H1 (cell line): ENCODE measurements at regions not wholly inside any gene's neighbourhood (a gene's known extent, or its start where the extent isn't known, plus 50 kb on each side); places are given as distances from the start of the nearest gene placed in this dataset.

ENCODE experiments used
- NANOG ChIP-seq: IDR thresholded peaks from 2 replicates; pipeline ENCODE4 v1.6.1; 2011; ENCODE audit warnings: low read length, low read depth, mild to moderate bottlenecking, inconsistent platforms; ENCODE audit not compliant: insufficient read depth, poor library complexity, severe bottlenecking
- POLR2AphosphoS5 ChIP-seq: IDR thresholded peaks from 2 replicates; pipeline ENCODE4 v1.6.1; 2011; ENCODE audit warnings: low read depth, low read length
- TF ChIP-seq, protein P1 (sequence below): IDR thresholded peaks from 2 replicates; pipeline ENCODE4 v1.6.1; 2011; ENCODE audit warnings: low read length, improper control_type of control experiment

DNA sequence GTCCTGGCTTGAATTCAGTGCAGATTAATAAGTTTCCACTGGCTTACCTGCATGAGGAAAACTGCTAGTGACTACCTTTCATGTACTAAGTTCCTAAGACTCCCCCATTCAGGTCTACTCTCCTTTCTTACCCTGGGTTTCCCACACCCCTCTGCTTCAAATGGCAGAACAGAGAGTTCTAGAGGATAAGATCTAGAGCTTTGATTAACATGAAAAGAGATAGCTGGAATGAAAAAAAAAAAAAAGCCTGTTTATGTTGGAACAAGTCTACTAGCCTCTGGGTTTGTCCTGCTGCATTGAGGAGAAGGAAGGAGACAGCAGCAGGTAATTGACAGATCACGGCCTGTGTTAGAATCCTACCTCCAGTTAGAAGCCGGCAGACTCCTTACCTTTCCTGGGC is 201.4 kb upstream of the SOX4 start (continued):
- TF ChIP-seq POLR2AphosphoS5 (no peak), NANOG (no peak)
- TF ChIP-seq, protein P1, sequence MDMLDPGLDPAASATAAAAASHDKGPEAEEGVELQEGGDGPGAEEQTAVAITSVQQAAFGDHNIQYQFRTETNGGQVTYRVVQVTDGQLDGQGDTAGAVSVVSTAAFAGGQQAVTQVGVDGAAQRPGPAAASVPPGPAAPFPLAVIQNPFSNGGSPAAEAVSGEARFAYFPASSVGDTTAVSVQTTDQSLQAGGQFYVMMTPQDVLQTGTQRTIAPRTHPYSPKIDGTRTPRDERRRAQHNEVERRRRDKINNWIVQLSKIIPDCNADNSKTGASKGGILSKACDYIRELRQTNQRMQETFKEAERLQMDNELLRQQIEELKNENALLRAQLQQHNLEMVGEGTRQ, result no peak
- TF ChIP-seq, all 59 proteins: peak for 0
